ENCODE measurements at regions not wholly inside any gene's neighbourhood (a gene's known extent, or its start where the extent isn't known, plus 50 kb on each side); places are given as distances from the start of the nearest gene placed in this dataset.

DNA sequence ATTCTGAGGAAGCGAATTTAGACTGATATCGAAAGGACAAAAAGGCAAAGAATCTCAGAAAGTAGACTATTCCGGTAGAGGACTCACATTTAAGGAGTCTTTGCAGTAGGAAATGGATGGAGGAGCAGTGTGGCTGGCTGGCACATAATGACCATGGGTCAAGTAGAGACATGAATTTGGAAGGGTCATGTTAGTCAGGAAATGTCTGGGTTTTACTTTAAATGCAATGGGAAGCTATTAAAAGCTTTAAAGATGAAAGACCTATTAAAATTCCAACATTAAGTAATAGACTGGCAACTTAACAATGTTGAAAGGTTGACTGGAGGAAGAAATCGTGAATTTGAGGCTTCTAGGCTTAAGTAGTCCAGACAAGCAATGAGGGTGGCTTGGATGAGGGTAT, 90.0 kb upstream of the SEMA3C start:
- no peak for TF ChIP-seq POLR2A (IDR thresholded peaks at IDR 0.05; ENCODE audit: low read depth, low read length)
- TF ChIP-seq POLR2AphosphoS5 (IDR thresholded peaks at IDR 0.05; ENCODE audit: low read depth, low read length): no peak
